Activated naive CD4-positive, alpha-beta T cell treated with anti-CD3 and anti-CD28 coated beads, Interleukin-2, amount 50 U/mL, for 16 hours (primary cell): ENCODE measurements at regions not wholly inside any gene's neighbourhood (a gene's known extent, or its start where the extent isn't known, plus 50 kb on each side); places are given as distances from the start of the nearest gene placed in this dataset.

Source experiments
- DNase-seq: peaks from one replicate; pipeline ENCODE4 v3.0.0-alpha.2; 2020

- no peak for DNase-seq
Observed at GRCh38 chr12:92614001-92614400, 88.8 kb upstream of the PLEKHG7 start.

GRCh38 chr12:92612611-92613010, 90.2 kb upstream of the PLEKHG7 start:
- DNase-seq, result no peak

- DNase-seq, result no peak
Observed at GRCh38 chr12:92608151-92609091, 94.4 kb upstream of the PLEKHG7 start.

- DNase-seq, result no peak
Observed at GRCh38 chr12:92606956-92607355, 95.8 kb upstream of the PLEKHG7 start.

GRCh38 chr12:92605621-92606170, 97.1 kb upstream of the PLEKHG7 start:
- DNase-seq, result no peak

- DNase-seq, result no peak
Observed at GRCh38 chr12:92604786-92605185, 98.0 kb upstream of the PLEKHG7 start.

- peak; percentile 13 for DNase-seq
Observed at GRCh38 chr12:92603741-92604432, 98.9 kb upstream of the PLEKHG7 start.

GRCh38 chr12:92602930-92603623, 99.7 kb upstream of the PLEKHG7 start:
- DNase-seq, result no peak

GRCh38 chr12:92602476-92602875, 100.3 kb upstream of the PLEKHG7 start:
- DNase-seq, result no peak

GRCh38 chr12:92601680-92602079, 101.1 kb upstream of the PLEKHG7 start:
- DNase-seq, result no peak

GRCh38 chr12:92601176-92601575, 101.6 kb upstream of the PLEKHG7 start:
- DNase-seq, result no peak

GRCh38 chr12:92600052-92600451, 102.7 kb upstream of the PLEKHG7 start:
- DNase-seq, result no peak

- DNase-seq, result no peak
Observed at GRCh38 chr12:92597997-92598396, 104.8 kb upstream of the PLEKHG7 start.

GRCh38 chr12:92597118-92597517, 105.7 kb upstream of the PLEKHG7 start:
- DNase-seq, result no peak

- no peak for DNase-seq
Observed at GRCh38 chr12:92596383-92596782, 106.4 kb upstream of the PLEKHG7 start.

- DNase-seq, result no peak
Observed at GRCh38 chr12:92595663-92596062, 107.1 kb upstream of the PLEKHG7 start.

GRCh38 chr12:92593734-92594402, 108.9 kb upstream of the PLEKHG7 start:
- peak; percentile 73 for DNase-seq

GRCh38 chr12:92585115-92585727, 117.6 kb upstream of the PLEKHG7 start:
- no peak for DNase-seq

- no peak for DNase-seq
Observed at GRCh38 chr12:92583910-92584309, 118.9 kb upstream of the PLEKHG7 start.

- no peak for DNase-seq
Observed at GRCh38 chr12:92582893-92583292, 119.9 kb upstream of the PLEKHG7 start.

GRCh38 chr12:92582475-92582874, 120.3 kb upstream of the PLEKHG7 start:
- no peak for DNase-seq

GRCh38 chr12:92581604-92582003, 121.2 kb upstream of the PLEKHG7 start:
- no peak for DNase-seq
